Fibroblast of the aortic adventitia (primary cell): ENCODE measurements at regions not wholly inside any gene's neighbourhood (a gene's known extent, or its start where the extent isn't known, plus 50 kb on each side); places are given as distances from the start of the nearest gene placed in this dataset.
A peak's percentile ranks its signal among the peaks of the same experiment; 100 is the strongest.
"Not testable (repeated sequence)": the region's sequence is repeated elsewhere in the genome, so short reads cannot be mapped to it uniquely, and the experiment has no call there.

Experiments used
- DNase-seq: peaks from one replicate; pipeline ENCODE4 v3.0.0-alpha.2; 2010; ENCODE audit warnings: low read depth
- H3K4me3 ChIP-seq: 2 replicates; pipeline ENCODE4 v1.5.1; 2011; ENCODE audit warnings: low read depth, mild to moderate bottlenecking, control low read depth, low read length, moderate library complexity
- CTCF ChIP-seq: IDR thresholded peaks from 2 replicates; pipeline ENCODE4 v1.5.1; 2011; ENCODE audit warnings: mild to moderate bottlenecking, low read length, control low read depth, inconsistent platforms; ENCODE audit not compliant: insufficient read depth

GRCh38 chr12:31895449-31896150 is 63.6 kb upstream of the RESF1 start:
- no peak overlapping the region for H3K4me3 ChIP-seq
- no peak for TF ChIP-seq CTCF
- no peak for DNase-seq

- TF ChIP-seq CTCF, result no peak
- no peak overlapping the region for H3K4me3 ChIP-seq
- no peak for DNase-seq
Measured at GRCh38 chr12:31890295-31891285, 68.6 kb upstream of the RESF1 start.

GRCh38 chr12:31887109-31887811 is 72.0 kb upstream of the RESF1 start:
- H3K4me3 ChIP-seq, result no peak overlapping the region
- DNase-seq, result no peak
- TF ChIP-seq CTCF, result no peak

- not testable (repeated sequence) for DNase-seq, H3K4me3 ChIP-seq
Measured at GRCh38 chr12:31882682-31883081, 76.5 kb upstream of the RESF1 start.

GRCh38 chr12:31880340-31880739 is 78.9 kb upstream of the RESF1 start:
- no peak overlapping the region for H3K4me3 ChIP-seq
- DNase-seq, result peak; percentile 46
- TF ChIP-seq CTCF, result no peak

DNA sequence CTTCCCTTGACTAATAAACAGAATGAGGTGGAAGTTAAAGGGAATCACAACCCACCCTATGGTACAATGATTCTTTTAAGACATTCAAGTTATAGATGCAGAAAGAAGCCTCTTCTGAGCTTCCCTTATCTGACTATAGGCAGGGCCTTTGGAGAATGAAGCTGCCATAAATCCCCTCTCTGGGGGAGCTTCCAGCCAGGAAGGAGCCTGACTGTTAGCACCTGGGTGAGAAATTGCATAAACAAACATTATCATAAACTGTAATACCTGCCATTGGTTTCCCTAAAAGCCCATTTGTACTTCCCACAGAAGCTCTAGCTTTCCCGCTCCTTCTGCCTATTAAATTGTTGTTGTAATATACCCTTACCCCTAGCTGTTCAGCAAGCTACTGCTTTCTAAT is 81.3 kb upstream of the RESF1 start:
- no peak for DNase-seq
- H3K4me3 ChIP-seq, result no peak overlapping the region
- no peak for TF ChIP-seq CTCF
